ENCODE measurements at regions not wholly inside any gene's neighbourhood (a gene's known extent, or its start where the extent isn't known, plus 50 kb on each side); places are given as distances from the start of the nearest gene placed in this dataset.

DNA sequence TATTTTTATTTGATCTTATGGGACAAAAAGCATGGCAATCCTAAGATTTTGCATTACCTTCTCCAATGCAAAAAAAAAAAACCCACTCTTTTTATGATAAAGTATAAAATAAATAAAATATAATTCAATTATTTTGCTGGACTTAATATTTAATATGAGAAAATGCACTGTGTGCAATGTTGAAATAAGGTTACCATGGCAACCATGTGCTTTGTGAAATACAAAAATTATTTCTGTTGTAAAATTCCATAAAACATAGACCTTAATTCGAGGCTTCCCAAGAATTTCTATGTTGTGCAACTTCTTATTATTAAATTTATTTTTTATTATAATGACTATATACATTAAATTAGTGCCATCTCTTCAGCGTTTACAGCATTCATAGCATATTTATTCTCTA lies 989.5 kb downstream of the MRPL39 start:
- no peaks in the 10 kb centered on the region for H3K27me3 ChIP-seq
- TF ChIP-seq, protein P1, sequence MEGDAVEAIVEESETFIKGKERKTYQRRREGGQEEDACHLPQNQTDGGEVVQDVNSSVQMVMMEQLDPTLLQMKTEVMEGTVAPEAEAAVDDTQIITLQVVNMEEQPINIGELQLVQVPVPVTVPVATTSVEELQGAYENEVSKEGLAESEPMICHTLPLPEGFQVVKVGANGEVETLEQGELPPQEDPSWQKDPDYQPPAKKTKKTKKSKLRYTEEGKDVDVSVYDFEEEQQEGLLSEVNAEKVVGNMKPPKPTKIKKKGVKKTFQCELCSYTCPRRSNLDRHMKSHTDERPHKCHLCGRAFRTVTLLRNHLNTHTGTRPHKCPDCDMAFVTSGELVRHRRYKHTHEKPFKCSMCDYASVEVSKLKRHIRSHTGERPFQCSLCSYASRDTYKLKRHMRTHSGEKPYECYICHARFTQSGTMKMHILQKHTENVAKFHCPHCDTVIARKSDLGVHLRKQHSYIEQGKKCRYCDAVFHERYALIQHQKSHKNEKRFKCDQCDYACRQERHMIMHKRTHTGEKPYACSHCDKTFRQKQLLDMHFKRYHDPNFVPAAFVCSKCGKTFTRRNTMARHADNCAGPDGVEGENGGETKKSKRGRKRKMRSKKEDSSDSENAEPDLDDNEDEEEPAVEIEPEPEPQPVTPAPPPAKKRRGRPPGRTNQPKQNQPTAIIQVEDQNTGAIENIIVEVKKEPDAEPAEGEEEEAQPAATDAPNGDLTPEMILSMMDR (IDR thresholded peaks at IDR 0.05) = no peak
- FAIRE-seq (no peak), DNase-seq (no peak), ATAC-seq (no peak)
- intact Hi-C loops (cut with DNase I) = no loop called here
- no peak overlapping the region for H3K4me3 ChIP-seq
- 43 to 64% methylated on average over 2 of the region's 2 CpGs for WGBS, 2 donors
- no peaks in the 10 kb centered on the region for H3K36me3 ChIP-seq
- H3K4me1 ChIP-seq = no peaks in the 10 kb centered on the region
- no peaks in the 10 kb centered on the region for H3K9me3 ChIP-seq
- no peak overlapping the region for H3K27ac ChIP-seq

- no peak for ATAC-seq
- WGBS, 2 donors = 67 to 80% methylated on average over 3 of the region's 3 CpGs
- intact Hi-C loops (cut with DNase I) = no loop called here
- Histone ChIP-seq H3K4me3 (no peak overlapping the region), H3K27me3 (no peaks in the 10 kb centered on the region), H3K4me1 (no peaks in the 10 kb centered on the region), H3K27ac (no peak overlapping the region), H3K36me3 (no peaks in the 10 kb centered on the region), H3K9me3 (no peaks in the 10 kb centered on the region)
- no peak for DNase-seq
- FAIRE-seq = no peak
- TF ChIP-seq, protein P1 (IDR thresholded peaks at IDR 0.05) = no peak
These were observed 1013.2 kb downstream of the MRPL39 start for GRCh38 chr21:24594082-24594481.

DNA sequence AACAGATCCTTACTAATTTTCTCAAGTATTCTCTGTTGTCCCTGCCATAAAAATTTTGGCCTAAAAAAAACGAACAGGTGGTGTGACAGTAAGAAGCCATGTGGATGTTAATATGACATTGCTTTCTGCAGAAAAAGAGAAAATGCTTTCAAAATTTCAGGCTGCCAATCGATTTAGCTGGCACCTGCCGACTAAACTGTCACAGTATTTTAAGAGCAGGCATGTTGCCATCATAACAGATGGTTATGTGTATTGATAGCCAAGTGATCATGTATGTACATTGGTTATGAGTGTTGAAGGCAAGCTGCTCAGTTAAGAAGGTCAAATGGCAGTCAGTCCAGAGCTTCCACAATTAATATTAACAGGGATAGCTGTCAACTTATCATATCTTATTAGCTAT lies 1017.0 kb downstream of the MRPL39 start:
- no peak for ATAC-seq
- H3K4me1 ChIP-seq = no peaks in the 10 kb centered on the region
- no peak overlapping the region for H3K4me3 ChIP-seq
- H3K27me3 ChIP-seq = no peaks in the 10 kb centered on the region
- intact Hi-C loops (cut with DNase I) = no loop called here
- TF ChIP-seq, protein P1 (IDR thresholded peaks at IDR 0.05) = no peak
- no peak for DNase-seq
- 26 to 31% methylated on average over 3 of the region's 3 CpGs for WGBS, 2 donors
- no peaks in the 10 kb centered on the region for H3K36me3 ChIP-seq
- H3K27ac ChIP-seq = no peak overlapping the region
- no peak for FAIRE-seq
- no peaks in the 10 kb centered on the region for H3K9me3 ChIP-seq

DNA sequence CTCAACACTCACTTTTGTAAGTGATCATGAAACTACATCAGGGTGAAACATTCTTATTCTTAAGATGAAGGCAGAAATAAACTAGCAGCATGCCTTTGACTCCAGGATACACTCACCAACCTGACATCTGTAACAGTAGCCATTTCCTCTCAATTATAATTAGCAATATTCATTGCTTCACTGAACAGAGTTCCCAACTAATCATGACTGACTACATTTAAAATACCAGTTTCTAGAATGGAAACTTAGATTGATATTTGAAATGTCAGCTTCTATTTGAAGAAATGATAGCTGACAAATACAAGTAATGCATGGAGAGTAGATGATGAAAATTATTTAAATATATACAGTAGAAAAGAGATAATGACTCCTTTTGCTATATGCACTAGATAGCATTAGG lies 1023.8 kb downstream of the MRPL39 start:
- intact Hi-C loops (cut with DNase I) = no loop called here
- Histone ChIP-seq H3K4me3 (no peak overlapping the region), H3K27me3 (no peaks in the 10 kb centered on the region), H3K9me3 (no peaks in the 10 kb centered on the region), H3K36me3 (no peaks in the 10 kb centered on the region), H3K4me1 (no peaks in the 10 kb centered on the region), H3K27ac (no peak overlapping the region)
- DNase-seq (no peak), ATAC-seq (no peak), FAIRE-seq (no peak)
- TF ChIP-seq, protein P1 (IDR thresholded peaks at IDR 0.05) = no peak

DNA sequence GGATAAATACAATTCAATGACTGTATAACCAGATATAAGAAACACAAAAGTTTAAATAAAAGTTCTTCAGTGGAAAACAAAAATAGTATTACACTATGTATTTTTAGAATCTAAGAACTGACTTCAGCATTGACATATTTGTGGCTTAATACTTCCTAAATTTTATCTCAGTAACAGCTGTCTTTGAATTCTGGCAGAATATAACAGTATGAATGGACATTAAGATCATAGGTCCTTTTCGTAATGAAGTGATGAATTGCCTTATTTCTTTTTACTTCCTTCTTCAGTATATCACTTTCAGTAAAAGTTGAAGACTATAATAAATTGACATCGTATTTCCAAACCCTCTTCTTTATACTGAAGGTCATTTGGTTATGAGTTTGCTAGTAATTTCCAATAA lies 1030.0 kb downstream of the MRPL39 start:
- TF ChIP-seq, protein P1 (IDR thresholded peaks at IDR 0.05) = no peak
- no peaks in the 10 kb centered on the region for H3K9me3 ChIP-seq
- H3K27me3 ChIP-seq = no peaks in the 10 kb centered on the region
- no peaks in the 10 kb centered on the region for H3K36me3 ChIP-seq
- no peak overlapping the region for H3K27ac ChIP-seq
- no peak for DNase-seq
- no peak for ATAC-seq
- intact Hi-C loops (cut with DNase I) = no loop called here
- FAIRE-seq = no peak
- H3K4me3 ChIP-seq = no peak overlapping the region
- WGBS, 2 donors = 51 to 63% methylated on average over 2 of the region's 2 CpGs
- no peaks in the 10 kb centered on the region for H3K4me1 ChIP-seq

Data from pancreas (tissue), 10 donors.